T-cell (primary cell): ENCODE measurements at regions not wholly inside any gene's neighbourhood (a gene's known extent, or its start where the extent isn't known, plus 50 kb on each side); places are given as distances from the start of the nearest gene placed in this dataset.
"Not testable (repeated sequence)": the region's sequence is repeated elsewhere in the genome, so short reads cannot be mapped to it uniquely, and the experiment has no call there.

Experiments used
- ATAC-seq, 4 experiments: fragments of 200-7000 bp in 3 of 4; fragments of 150-1000 bp in 1 of 4; cut with Tn5 transposase; replicated peaks in 1 of 4; 1 replicate in 3 of 4; 2 replicates in 1 of 4; pipeline ENCODE4 v1.10.0; 2021; ENCODE audit warnings: moderate library complexity in 3 of 4, mild to moderate bottlenecking in 2 of 4, moderate number of reproducible peaks in 1 of 4
- CTCF ChIA-PET, 2 donors: fragments of 300-600 bp; sonication (Branson Sonifier 250); formaldehyde crosslinking; loops; one replicate each; lab custom pipeline; 2022; ENCODE audit warnings: antibody characterized with exemption in 2 of 2; lab: Charles Lee
- POLR2A ChIA-PET, 2 donors: fragments of 300-600 bp; sonication (Branson Sonifier 250); formaldehyde crosslinking; loops; one replicate each; lab custom pipeline; 2022; ENCODE audit warnings: antibody characterized with exemption in 2 of 2; lab: Charles Lee
- DNase-seq, 35 experiments: peaks; one replicate each; pipeline versions ENCODE4 v3.0.0 to v3.0.0-alpha.2; 2013 to 2023
- H3K27ac ChIP-seq: one replicate; pipeline ENCODE4 v1.5.1; 2013; ENCODE audit warnings: low read length
- H3K27me3 ChIP-seq, 2 experiments: replicated peaks in 1 of 2; 1 replicate in 1 of 2; 2 replicates in 1 of 2; pipeline versions ENCODE4 v1.6.1 to v1.7.0; 2013; ENCODE audit warnings: low read length in 1 of 2, mixed read lengths in 1 of 2; ENCODE audit not compliant: control insufficient read depth in 2 of 2, insufficient read depth in 2 of 2; ENCODE audit errors: extremely low read depth in 1 of 2
- H3K36me3 ChIP-seq, 2 donors: 1 replicate in 1 of 2; 2 replicates in 1 of 2; pipeline versions ENCODE4 v1.6.1 to v1.7.0; 2013; ENCODE audit warnings: low read length in 1 of 2; ENCODE audit not compliant: control insufficient read depth in 2 of 2, insufficient read depth in 1 of 2; ENCODE audit errors: extremely low read depth in 1 of 2
- H3K4me1 ChIP-seq, 2 experiments: 1 replicate in 1 of 2; 2 replicates in 1 of 2; pipeline versions ENCODE4 v1.6.1 to v1.7.0; 2013; ENCODE audit warnings: low read length in 2 of 2, mixed read lengths in 1 of 2; ENCODE audit not compliant: insufficient read depth in 2 of 2, control insufficient read depth in 1 of 2; ENCODE audit errors: extremely low read depth in 1 of 2
- H3K4me3 ChIP-seq, 2 donors: 1 replicate in 1 of 2; 2 replicates in 1 of 2; pipeline versions ENCODE4 v1.5.1 to v1.7.0; 2013; ENCODE audit warnings: mild to moderate bottlenecking in 2 of 2, low read length in 1 of 2, moderate library complexity in 1 of 2; ENCODE audit not compliant: control insufficient read depth in 1 of 2; ENCODE audit errors: extremely low read depth in 1 of 2
- H3K9me3 ChIP-seq: 2 replicates; pipeline ENCODE4 v1.7.0; 2013
- H3K27ac Mint-ChIP-seq, 2 donors: one replicate each; pipeline ENCODE4 v1.8.0; 2020 to 2021; ENCODE audit warnings: mild to moderate bottlenecking in 2 of 2, mixed read lengths in 2 of 2
- H3K27me3 Mint-ChIP-seq, 2 donors: one replicate each; pipeline ENCODE4 v1.8.0; 2021 to 2022; ENCODE audit warnings: mixed read lengths in 2 of 2
- H3K36me3 Mint-ChIP-seq: one replicate; pipeline ENCODE4 v1.8.0; 2021; ENCODE audit warnings: mixed read lengths
- H3K4me1 Mint-ChIP-seq, 3 donors: one replicate each; pipeline ENCODE4 v1.8.0; 2020 to 2022; ENCODE audit warnings: mixed read lengths in 3 of 3, mild to moderate bottlenecking in 1 of 3
- H3K4me3 Mint-ChIP-seq, 3 donors: one replicate each; pipeline ENCODE4 v1.8.0; 2020 to 2022; ENCODE audit warnings: mild to moderate bottlenecking in 3 of 3, mixed read lengths in 3 of 3, moderate library complexity in 3 of 3
- H3K9me3 Mint-ChIP-seq, 3 donors: one replicate each; pipeline ENCODE4 v1.8.0; 2020 to 2022; ENCODE audit warnings: mixed read lengths in 3 of 3
- WGBS: methylation state at CpG from one replicate; pipeline ENCODE4 v1.1.5; 2013; ENCODE audit warnings: missing lambda C conversion rate; ENCODE audit not compliant: insufficient coverage; 5-methylcytosine and 5-hydroxymethylcytosine counted together

DNA sequence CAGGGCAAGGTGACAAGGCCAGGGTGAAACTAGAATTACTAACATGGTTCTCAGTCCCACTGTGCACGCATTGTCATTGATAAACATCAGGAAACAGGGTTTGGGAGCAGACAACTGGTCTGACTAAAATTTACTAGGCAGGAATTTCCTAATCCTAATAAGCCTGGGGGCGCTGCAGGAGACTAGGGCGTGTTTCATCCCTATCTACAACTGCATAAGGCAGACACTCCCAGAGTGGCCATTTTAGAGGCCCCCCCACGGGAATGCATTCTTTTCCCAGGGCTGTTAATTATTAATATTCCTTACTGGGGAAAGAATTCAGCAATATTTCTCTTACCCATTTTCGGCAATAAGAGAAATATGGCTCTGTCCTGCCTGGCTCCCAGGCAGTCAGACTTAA is 103.6 kb upstream of the PCDH20 start:
- H3K36me3 Mint-ChIP-seq, H3K4me3 ChIP-seq, H3K9me3 ChIP-seq, H3K27ac Mint-ChIP-seq, H3K4me1 ChIP-seq, H3K4me1 Mint-ChIP-seq, H3K4me3 Mint-ChIP-seq, H3K36me3 ChIP-seq, CTCF ChIA-PET, ATAC-seq, H3K27me3 ChIP-seq, H3K27me3 Mint-ChIP-seq, DNase-seq, H3K27ac ChIP-seq, POLR2A ChIA-PET: not testable (repeated sequence)
- 57% methylated on average over 1 of the region's 5 CpGs for WGBS
- H3K9me3 Mint-ChIP-seq, result peaks cover 2 to 12% (median 4%) of the 10 kb centered on the region in 3 donors

DNA sequence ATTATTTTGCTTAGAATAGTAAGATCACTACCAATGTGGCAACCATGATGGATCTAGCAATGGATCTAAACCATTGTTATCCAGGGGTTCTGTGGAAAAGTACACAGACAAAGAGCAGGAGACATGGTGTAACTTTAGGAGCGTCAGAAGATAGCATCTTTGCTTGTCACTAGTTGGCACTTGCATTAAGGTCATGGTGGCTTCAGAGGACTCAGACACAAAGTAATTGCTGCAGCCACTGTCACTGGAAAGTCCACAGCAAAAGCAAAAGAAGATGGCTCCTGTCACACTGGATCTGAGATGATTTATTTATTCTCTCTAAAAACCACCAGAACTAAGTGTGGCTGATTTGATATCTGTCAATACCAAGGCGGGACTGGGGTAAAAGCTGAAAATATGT is 93.3 kb upstream of the PCDH20 start:
- WGBS, result 71% methylated on average over 1 of the region's 2 CpGs
- H3K9me3 ChIP-seq, result no peaks in the 10 kb centered on the region
- DNase-seq, result no peak
- H3K36me3 ChIP-seq, result no peaks in the 10 kb centered on the region
- no peaks in the 10 kb centered on the region for H3K4me1 ChIP-seq
- H3K4me1 Mint-ChIP-seq, result no peaks in the 10 kb centered on the region
- no peak overlapping the region for H3K27ac Mint-ChIP-seq
- H3K4me3 Mint-ChIP-seq, result no peak overlapping the region
- no peak overlapping the region for H3K4me3 ChIP-seq
- no peak for ATAC-seq
- CTCF ChIA-PET, result no interaction called here
- H3K27ac ChIP-seq, result no peak overlapping the region
- peaks cover 6 to 26% (median 9%) of the 10 kb centered on the region in 3 donors for H3K9me3 Mint-ChIP-seq
- POLR2A ChIA-PET, result no interaction called here
- no peaks in the 10 kb centered on the region for H3K27me3 Mint-ChIP-seq
- H3K27me3 ChIP-seq, result no peaks in the 10 kb centered on the region
- no peaks in the 10 kb centered on the region for H3K36me3 Mint-ChIP-seq

DNA sequence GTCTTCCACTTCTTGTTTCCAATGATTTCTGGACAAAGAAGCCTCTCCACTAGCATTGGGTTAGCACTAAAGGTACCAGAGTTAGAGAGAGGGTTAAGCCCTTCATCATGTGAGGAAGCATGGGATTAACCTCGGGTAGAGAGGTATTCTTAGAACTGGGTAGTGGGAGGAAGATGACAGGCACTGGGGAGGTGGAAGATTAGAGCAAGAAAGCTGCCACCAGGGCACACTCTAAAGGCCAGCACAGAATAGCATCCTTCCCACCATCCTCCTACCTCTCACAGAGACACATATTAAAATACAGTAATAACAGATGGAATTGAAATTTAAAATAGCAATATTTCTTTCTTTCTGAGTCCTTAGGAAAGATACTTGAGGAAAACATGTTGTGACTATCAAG is 84.5 kb upstream of the PCDH20 start:
- ChIA-PET POLR2A (no interaction called here), CTCF (no interaction called here)
- ATAC-seq (no peak), DNase-seq (no peak)
- no peaks in the 10 kb centered on the region for H3K36me3 ChIP-seq
- Mint-ChIP-seq H3K27ac (no peak overlapping the region), H3K4me3 (no peak overlapping the region), H3K9me3 (peaks cover 6 to 19% (median 17%) of the 10 kb centered on the region in 3 donors), H3K36me3 (no peaks in the 10 kb centered on the region), H3K4me1 (no peaks in the 10 kb centered on the region), H3K27me3 (no peaks in the 10 kb centered on the region)
- H3K4me3 ChIP-seq, result no peak overlapping the region
- H3K27me3 ChIP-seq, result no peaks in the 10 kb centered on the region
- H3K9me3 ChIP-seq, result no peaks in the 10 kb centered on the region
- H3K27ac ChIP-seq, result no peak overlapping the region
- no peaks in the 10 kb centered on the region for H3K4me1 ChIP-seq
- WGBS, result no CpG with 5 or more reads among the region's 1 CpG

DNA sequence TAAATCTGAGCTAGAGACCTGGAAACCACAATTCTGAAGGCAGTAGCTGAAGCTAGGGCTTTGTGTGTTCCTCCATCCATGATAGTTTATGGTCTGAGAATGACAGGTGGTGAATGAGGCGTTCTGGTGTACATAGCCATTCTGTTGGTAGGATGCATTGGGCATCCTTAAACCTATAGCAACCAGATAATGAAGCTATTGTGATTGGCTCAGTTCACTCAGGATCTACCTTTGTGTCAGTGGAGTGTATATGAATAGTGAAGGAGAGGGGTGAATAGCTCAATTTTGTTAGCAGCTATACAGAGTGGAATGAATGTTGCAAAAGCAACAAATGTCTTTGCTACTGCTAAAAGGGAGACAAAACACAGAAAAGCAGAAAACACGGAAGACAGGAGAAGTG is 80.0 kb upstream of the PCDH20 start:
- no CpG with 5 or more reads among the region's 2 CpGs for WGBS
- Histone ChIP-seq H3K36me3 (no peaks in the 10 kb centered on the region), H3K27ac (no peak overlapping the region), H3K27me3 (no peaks in the 10 kb centered on the region), H3K9me3 (no peaks in the 10 kb centered on the region), H3K4me1 (no peaks in the 10 kb centered on the region), H3K4me3 (no peak overlapping the region)
- Mint-ChIP-seq H3K4me1 (no peaks in the 10 kb centered on the region), H3K27ac (no peak overlapping the region), H3K36me3 (no peaks in the 10 kb centered on the region), H3K9me3 (peaks cover 6 to 25% (median 21%) of the 10 kb centered on the region in 3 donors), H3K4me3 (no peak overlapping the region), H3K27me3 (no peaks in the 10 kb centered on the region)
- ATAC-seq (no peak), DNase-seq (no peak)
- ChIA-PET POLR2A (no interaction called here), CTCF (no interaction called here)

DNA sequence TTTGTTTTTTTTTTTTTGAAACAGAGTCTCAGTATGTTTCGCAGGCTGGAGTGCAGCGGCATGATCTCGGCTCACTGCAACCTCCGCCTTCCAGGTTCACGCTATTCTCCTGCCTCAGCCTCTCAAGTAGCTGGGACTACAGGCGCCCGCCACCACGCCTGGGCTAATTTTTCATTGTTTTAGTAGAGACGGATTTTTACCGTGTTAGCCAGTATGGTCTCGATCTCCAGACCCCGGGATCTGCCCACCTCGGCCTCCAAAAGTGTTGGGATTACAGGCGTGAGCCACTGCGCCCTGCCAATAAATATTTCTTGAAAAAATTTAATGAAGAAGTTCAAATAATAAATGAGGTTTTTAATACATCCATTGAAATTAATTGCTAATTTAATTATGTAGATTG is 77.9 kb upstream of the PCDH20 start:
- H3K9me3 ChIP-seq, H3K27me3 Mint-ChIP-seq, H3K4me1 Mint-ChIP-seq, H3K36me3 Mint-ChIP-seq, CTCF ChIA-PET, H3K4me3 Mint-ChIP-seq, ATAC-seq, H3K27me3 ChIP-seq, POLR2A ChIA-PET, H3K4me3 ChIP-seq, H3K4me1 ChIP-seq, H3K27ac ChIP-seq, H3K36me3 ChIP-seq, H3K27ac Mint-ChIP-seq, DNase-seq: not testable (repeated sequence)
- WGBS, result 98% methylated on average over 11 of the region's 15 CpGs
- H3K9me3 Mint-ChIP-seq, result peaks cover 6 to 31% (median 23%) of the 10 kb centered on the region in 3 donors

DNA sequence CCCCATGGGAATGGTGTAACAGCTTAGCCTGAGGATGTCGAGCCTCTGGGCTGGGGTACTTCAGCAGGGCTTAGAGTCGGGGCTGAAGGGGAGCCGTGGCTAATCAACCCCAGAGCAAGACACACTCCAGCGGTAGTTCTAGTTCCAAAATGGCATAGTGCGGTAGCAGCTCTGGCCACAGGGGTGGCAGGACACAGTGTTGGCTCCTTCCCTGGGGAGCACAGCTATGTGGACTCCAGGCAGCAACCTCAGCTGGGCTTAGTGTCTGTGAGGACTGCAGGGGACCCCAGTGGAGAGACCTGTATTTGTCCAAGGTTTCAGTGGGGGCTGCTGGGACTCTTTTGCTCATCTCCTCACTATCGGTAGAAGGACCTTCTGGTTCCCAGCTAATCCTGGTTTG is 70.8 kb upstream of the PCDH20 start:
- no peaks in the 10 kb centered on the region for H3K4me1 ChIP-seq
- Mint-ChIP-seq H3K27me3 (no peaks in the 10 kb centered on the region), H3K36me3 (no peaks in the 10 kb centered on the region), H3K4me1 (no peaks in the 10 kb centered on the region), H3K4me3 (no peak overlapping the region), H3K27ac (no peak overlapping the region), H3K9me3 (peaks cover 3 to 24% (median 17%) of the 10 kb centered on the region in 3 donors)
- no peaks in the 10 kb centered on the region for H3K36me3 ChIP-seq
- 75% methylated on average over 6 of the region's 6 CpGs for WGBS
- POLR2A ChIA-PET, result no interaction called here
- no peaks in the 10 kb centered on the region for H3K9me3 ChIP-seq
- CTCF ChIA-PET, result no interaction called here
- H3K4me3 ChIP-seq, result no peak overlapping the region
- no peak overlapping the region for H3K27ac ChIP-seq
- H3K27me3 ChIP-seq, result no peaks in the 10 kb centered on the region
- ATAC-seq (peak in 1 of 4 experiments; percentile 13), DNase-seq (no peak)

DNA sequence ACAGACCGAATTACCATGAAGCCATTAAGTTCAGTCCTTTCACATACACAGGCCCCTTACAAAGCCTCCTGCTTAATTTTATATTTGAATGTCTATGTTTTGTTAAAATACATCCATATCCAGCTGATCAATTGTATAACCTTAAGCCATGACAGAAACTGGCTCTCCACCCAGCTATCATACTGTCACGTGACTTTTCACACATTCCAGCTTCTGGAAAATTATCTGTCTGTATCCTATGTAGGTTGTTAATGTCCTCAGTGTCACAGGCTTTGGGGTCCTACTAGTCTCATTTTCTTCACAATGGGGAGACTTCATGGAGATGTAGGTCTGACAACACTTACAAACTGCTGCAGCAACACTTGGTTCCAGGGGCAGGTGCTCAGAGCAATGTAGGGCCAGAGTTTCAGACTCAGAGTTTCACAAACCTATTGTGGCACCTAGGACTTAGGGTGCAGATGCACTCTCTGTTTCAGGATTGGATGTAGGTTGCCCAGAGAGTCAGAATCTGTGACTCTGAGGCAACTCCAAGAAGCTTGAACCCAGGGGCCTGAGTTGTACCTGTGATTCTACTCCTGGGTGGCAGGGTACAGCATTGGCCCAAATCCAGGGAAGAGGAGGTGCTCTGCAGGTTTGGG is 69.6 kb upstream of the PCDH20 start:
- H3K27me3 ChIP-seq, result no peaks in the 10 kb centered on the region
- ATAC-seq, result no peak
- no peaks in the 10 kb centered on the region for H3K36me3 ChIP-seq
- H3K4me3 Mint-ChIP-seq, result no peak overlapping the region
- no peaks in the 10 kb centered on the region for H3K9me3 ChIP-seq
- H3K4me1 ChIP-seq, result no peaks in the 10 kb centered on the region
- no peak for DNase-seq
- no peaks in the 10 kb centered on the region for H3K4me1 Mint-ChIP-seq
- H3K4me3 ChIP-seq, result no peak overlapping the region
- POLR2A ChIA-PET, result no interaction called here
- WGBS, result no CpG with 5 or more reads among the region's 2 CpGs
- CTCF ChIA-PET, result no interaction called here
- H3K27me3 Mint-ChIP-seq, result no peaks in the 10 kb centered on the region
- H3K27ac ChIP-seq, result no peak overlapping the region
- no peak overlapping the region for H3K27ac Mint-ChIP-seq
- H3K9me3 Mint-ChIP-seq, result peaks cover 3 to 23% (median 19%) of the 10 kb centered on the region in 3 donors
- H3K36me3 Mint-ChIP-seq, result no peaks in the 10 kb centered on the region
